IPS-NIHi7 (cell line): ENCODE measurements at regions not wholly inside any gene's neighbourhood (a gene's known extent, or its start where the extent isn't known, plus 50 kb on each side); places are given as distances from the start of the nearest gene placed in this dataset.
"Not testable (repeated sequence)": the region's sequence is repeated elsewhere in the genome, so short reads cannot be mapped to it uniquely, and the experiment has no call there.

Experiments
- DNase-seq: peaks from one replicate; pipeline ENCODE4 v3.0.0; 2012; ENCODE audit warnings: mixed read lengths; ENCODE audit errors: extremely low spot score

DNA sequence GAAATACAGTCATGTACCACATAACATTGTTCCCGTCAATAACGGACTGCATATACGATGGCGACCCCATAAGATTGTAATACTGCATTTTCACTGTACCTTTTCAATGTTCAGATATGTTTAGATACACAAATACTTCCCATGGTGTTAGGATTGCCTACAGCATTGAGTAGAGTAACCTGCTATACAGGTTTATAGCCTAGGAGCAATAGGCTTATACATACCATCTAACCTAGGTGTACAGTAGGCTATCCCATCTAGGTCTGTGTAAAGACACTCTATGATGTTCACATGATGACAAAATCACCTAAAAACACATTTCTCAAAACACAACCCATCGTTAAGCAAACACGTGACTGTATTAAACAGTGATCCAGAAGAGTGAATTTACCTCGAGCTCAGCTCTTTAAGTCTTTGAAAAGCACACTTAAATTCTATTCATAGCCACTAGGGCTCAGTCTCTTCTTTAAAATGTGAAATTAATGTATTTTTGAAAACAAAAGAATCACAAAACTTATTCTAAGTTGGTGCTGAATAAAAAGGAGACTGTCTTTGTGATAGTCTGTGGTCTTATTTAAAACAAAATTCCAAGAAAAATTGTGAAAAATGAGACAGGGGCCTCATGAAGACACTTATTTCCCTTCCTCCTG is 239.1 kb upstream of the ARID2 start:
- DNase-seq, result no peak

GRCh38 chr12:45494279-45494678 is 235.2 kb upstream of the ARID2 start:
- DNase-seq, result no peak

GRCh38 chr12:45498645-45499044 is 230.9 kb upstream of the ARID2 start:
- DNase-seq, result no peak

- DNase-seq, result no peak
These were observed 226.9 kb upstream of the ARID2 start for GRCh38 chr12:45502481-45503128.

- DNase-seq, result no peak
These were observed 225.6 kb upstream of the ARID2 start for GRCh38 chr12:45503899-45504298.

GRCh38 chr12:45504316-45505010 is 225.0 kb upstream of the ARID2 start:
- no peak for DNase-seq

DNA sequence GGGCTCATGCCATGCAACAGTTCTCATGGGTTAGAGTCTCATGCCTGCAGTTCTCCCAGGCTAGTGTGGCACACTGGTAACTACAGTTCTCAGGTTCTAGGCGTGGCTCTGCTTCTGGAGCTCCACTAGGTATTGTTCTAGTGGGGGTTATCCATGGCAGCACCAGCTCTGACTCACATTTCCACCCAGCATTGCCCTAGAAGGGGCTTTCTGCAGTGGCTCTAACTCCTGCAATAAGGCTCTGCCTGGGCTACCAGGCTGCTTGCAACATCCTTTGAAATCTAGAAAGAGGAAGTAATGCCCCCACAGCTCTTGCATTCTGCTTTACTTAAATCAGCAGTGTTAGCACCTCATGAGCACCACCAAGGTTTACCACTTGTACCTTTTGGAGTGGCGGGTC is 220.3 kb upstream of the ARID2 start:
- DNase-seq, result no peak

DNA sequence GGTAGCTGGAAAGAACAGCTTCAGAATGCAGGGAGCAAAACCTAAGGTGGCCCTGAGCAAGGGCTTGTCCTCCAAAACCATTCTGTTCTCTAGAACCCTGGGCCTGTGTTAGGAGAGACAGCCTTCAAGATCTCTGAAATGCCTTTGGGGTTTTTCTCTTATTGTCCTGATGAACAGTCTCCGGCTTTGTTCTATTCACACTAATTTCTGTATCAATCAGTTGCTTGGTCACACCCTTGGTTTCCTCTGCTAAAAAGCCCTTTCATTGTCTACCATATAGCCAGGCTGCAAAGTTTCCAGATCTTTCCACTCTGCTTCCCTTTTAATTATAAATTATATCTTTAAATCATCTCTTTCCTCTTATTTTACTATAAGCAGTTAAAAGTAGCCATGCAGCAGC is 219.9 kb upstream of the ARID2 start:
- no peak for DNase-seq

- DNase-seq, result no peak
These were observed 212.1 kb upstream of the ARID2 start for GRCh38 chr12:45517381-45517780.

- no peak for DNase-seq
These were observed 210.9 kb upstream of the ARID2 start for GRCh38 chr12:45518291-45519235.

DNA sequence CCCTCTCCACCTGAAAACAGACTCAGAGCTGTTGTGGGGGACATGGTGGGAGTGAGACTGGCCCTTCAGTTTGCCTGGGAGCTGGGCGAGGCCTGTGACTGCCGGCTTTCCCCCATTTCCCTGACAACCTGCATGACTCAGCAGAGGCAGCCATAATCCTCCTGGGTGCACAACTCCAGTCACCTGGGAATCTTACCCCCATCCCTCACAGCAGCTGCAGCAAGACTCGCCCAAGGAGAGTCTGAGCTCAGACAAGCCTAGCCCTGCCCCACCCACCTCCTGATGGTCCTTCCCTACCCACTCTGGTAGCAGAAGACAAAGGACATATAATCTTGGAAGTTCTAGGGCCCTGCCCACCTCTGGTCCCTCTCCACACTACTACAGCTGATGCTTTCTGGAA is 207.3 kb upstream of the ARID2 start:
- no peak for DNase-seq

DNA sequence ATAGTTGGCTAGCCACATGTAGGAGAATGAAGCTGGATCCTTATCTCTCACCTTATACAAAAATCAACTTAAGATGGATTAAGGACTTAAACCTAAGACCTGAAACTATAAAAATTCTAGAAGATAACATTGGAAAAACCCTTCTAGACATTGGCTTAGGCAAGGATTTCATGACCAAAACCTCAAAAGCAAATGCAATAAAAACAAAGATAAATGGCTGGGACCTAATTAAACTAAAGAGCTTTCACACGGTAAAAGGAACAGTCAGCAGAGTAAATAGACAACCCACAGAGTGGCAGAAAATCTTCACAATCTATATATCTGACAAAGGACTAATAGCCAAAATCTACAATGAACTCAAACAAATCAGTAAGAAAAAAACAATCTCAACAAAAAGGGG is 202.7 kb upstream of the ARID2 start:
- not testable (repeated sequence) for DNase-seq

DNA sequence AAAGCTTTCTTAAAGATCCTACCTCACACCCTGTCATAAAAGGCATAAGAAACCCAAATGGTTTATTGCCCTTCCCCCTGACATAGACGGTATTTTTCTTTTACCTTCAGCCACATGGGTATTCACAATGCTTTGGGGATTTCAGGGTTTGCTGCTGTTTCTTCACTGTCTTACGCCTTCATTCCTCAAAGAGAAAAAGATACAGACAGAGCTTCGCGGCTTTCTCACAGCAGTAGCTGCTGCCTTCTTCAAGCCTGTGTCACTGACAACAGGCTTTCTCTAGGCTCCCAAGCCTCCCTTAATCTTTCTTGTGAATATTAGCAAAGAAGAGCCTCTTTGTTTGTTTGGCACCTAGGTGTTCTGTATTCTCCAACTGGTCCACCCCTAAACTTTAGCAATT is 197.4 kb upstream of the ARID2 start:
- no peak for DNase-seq

- no peak for DNase-seq
These were observed 193.8 kb upstream of the ARID2 start for GRCh38 chr12:45535610-45536180.

DNA sequence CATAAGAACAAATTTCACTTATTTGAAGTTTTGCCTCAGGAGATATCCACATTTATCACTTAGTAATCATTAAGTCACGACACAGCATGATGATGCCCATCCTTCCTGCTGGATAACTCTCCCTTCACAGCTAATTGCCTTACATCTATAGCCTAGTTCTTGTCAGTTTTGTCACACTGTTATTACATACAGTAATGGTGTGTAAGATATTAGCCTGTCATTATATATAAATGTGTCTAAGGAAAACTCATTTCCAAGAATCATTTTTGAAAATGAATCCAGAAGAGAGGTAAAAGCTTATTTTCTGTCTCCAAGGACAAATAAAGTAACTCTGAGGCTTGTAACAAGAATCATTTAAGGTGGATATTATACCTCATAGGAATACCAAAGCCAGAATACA is 193.2 kb upstream of the ARID2 start:
- DNase-seq, result no peak

DNA sequence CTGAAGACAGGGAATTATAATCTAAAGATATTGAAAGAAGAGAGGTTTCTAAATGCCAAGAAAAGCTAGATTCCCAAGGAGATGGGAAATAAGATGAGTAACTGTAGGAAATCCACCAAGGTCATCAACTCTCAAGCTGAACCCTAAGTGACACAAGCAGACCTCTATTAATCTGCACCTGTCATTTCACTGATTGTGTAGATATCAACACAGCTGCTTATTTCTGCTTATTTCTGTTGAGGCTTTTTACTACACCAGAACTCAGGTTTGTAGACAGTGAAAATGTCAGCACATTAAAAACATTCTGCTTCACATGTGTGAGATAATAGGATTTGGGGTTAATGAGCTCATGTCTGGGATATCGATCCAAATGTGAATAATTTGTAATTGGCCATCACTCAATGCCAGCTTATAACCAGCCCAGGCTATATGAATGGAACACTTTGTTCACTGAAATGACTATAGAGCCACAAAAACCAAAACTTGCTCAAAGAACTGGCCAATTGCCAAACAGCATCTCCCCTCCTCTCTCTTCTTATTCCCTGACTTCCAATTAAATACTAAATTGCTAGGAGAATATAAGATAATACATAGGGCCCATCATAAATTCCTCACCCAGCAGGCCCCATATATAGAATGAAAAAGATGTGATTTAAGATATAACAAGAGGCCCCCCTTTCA is 188.7 kb upstream of the ARID2 start:
- no peak for DNase-seq

DNA sequence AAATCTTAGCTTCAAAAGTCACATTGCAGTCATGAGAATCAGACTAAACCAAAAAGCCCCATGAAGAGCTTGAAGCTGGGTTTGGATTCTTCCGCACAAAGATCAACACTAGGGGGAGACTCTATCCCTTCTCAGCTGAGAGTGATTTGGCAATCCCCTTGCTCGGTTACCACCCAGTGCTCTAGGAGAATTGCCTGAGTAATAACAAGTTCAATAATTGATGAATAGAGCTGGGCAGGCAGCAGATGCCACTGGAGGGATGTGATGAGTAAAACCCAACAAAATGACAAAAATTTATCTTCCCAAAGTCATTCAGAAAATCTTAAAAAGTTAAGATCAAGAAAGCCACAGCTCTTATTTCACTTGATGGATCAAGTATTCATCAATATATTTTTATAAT is 185.6 kb upstream of the ARID2 start:
- peak; percentile 85 for DNase-seq

- DNase-seq, result no peak
These were observed 183.0 kb upstream of the ARID2 start for GRCh38 chr12:45546545-45546944.

GRCh38 chr12:45547132-45547531 is 182.4 kb upstream of the ARID2 start:
- DNase-seq, result no peak

- no peak for DNase-seq
These were observed 181.7 kb upstream of the ARID2 start for GRCh38 chr12:45547822-45548221.

DNA sequence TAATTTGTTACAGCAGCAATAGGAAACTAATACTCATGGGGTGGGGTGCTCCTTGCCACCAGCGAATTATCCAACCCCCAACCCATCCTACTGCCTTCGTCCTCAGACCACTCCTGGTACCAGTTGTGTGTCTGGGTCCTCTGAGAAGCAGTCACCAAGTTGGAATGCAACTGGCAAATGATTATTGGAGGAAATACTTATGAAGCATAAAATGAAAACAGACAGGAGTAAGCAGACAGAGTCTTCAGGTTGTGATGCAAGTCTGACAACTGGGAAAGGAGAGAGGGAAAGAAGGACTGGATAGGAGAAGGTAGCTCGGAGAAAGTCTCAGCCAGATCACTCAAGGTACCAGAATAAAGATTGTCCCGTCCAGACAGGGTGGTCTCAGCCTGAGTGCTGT is 181.1 kb upstream of the ARID2 start:
- DNase-seq, result no peak
